DOHH2 (cell line): ENCODE measurements at regions not wholly inside any gene's neighbourhood (a gene's known extent, or its start where the extent isn't known, plus 50 kb on each side); places are given as distances from the start of the nearest gene placed in this dataset.

Experiments used
- H3F3A ChIP-seq: fragments of 200-600 bp; sonication (generic), shearing (Covaris generic); 2 replicates; pipeline ENCODE4 v1.6.0; 2016; ENCODE audit warnings: antibody characterized with exemption, mild to moderate bottlenecking; ENCODE audit not compliant: control insufficient read depth, insufficient read depth
- H3K27ac ChIP-seq: fragments of 200-600 bp; sonication (generic); 2 replicates; pipeline ENCODE4 v1.5.1; 2014; ENCODE audit warnings: low read depth, mild to moderate bottlenecking, low read length, moderate library complexity
- H3K27me3 ChIP-seq: fragments of 200-600 bp; sonication (generic); 2 replicates; pipeline ENCODE4 v1.6.1; 2014; ENCODE audit warnings: mild to moderate bottlenecking, low read length, mixed read lengths; ENCODE audit not compliant: control insufficient read depth
- H3K36me3 ChIP-seq: fragments of 200-600 bp; sonication (generic); 2 replicates; pipeline ENCODE4 v1.6.1; 2014; ENCODE audit warnings: mild to moderate bottlenecking, low read length, moderate library complexity, mixed read lengths; ENCODE audit not compliant: control insufficient read depth
- H3K4me1 ChIP-seq: fragments of 200-600 bp; sonication (generic); 2 replicates; pipeline ENCODE4 v1.6.1; 2014; ENCODE audit warnings: mild to moderate bottlenecking, low read length, mixed read lengths; ENCODE audit not compliant: control insufficient read depth
- H3K4me2 ChIP-seq: fragments of 200-600 bp; sonication (generic); 2 replicates; pipeline ENCODE4 v1.6.0; 2014; ENCODE audit warnings: mild to moderate bottlenecking, low read length, moderate library complexity
- H3K4me3 ChIP-seq: fragments of 200-600 bp; sonication (generic); 2 replicates; pipeline ENCODE4 v1.5.1; 2014; ENCODE audit warnings: mild to moderate bottlenecking, low read length, mixed read lengths
- H3K79me2 ChIP-seq: fragments of 200-600 bp; sonication (generic); 2 replicates; pipeline ENCODE4 v1.6.1; 2014; ENCODE audit warnings: mild to moderate bottlenecking, low read length, mixed read lengths; ENCODE audit not compliant: control insufficient read depth
- H3K9me2 ChIP-seq: fragments of 200-600 bp; sonication (generic); replicated peaks from 2 replicates; pipeline ENCODE4 v1.6.1; 2014; ENCODE audit warnings: mild to moderate bottlenecking, low read length, mixed read lengths; ENCODE audit not compliant: control insufficient read depth
- H3K9me3 ChIP-seq: fragments of 200-600 bp; sonication (generic); 2 replicates; pipeline ENCODE4 v1.6.1; 2014; ENCODE audit warnings: antibody characterized with exemption, low read length, mixed read lengths; ENCODE audit not compliant: control insufficient read depth, insufficient read depth
- H4K20me1 ChIP-seq: fragments of 200-600 bp; sonication (generic); 2 replicates; pipeline ENCODE4 v1.6.0; 2014; ENCODE audit warnings: low read depth, mild to moderate bottlenecking, antibody characterized with exemption, low read length, moderate library complexity; ENCODE audit not compliant: control insufficient read depth, insufficient read depth
- EZH2phosphoT487 ChIP-seq: fragments of 200-600 bp; sonication (generic); IDR thresholded peaks from 2 replicates; pipeline ENCODE4 v1.6.1; 2017; ENCODE audit warnings: borderline replicate concordance, mild to moderate bottlenecking, antibody characterized with exemption, low read length, moderate library complexity, mixed read lengths
- TF ChIP-seq, protein P1 (sequence below): fragments of 200-600 bp; sonication (generic); IDR thresholded peaks from one replicate; pipeline ENCODE4 v1.5.1; 2014; ENCODE audit warnings: antibody characterized with exemption, mild to moderate bottlenecking, low read depth, low read length; ENCODE audit not compliant: poor library complexity, severe bottlenecking

GRCh38 chr4:171582961-171583581 is 230.1 kb upstream of the GALNTL6 start:
- Histone ChIP-seq H3K36me3 (no peaks in the 10 kb centered on the region), H3K4me3 (no peak overlapping the region), H3K79me2 (no peaks in the 10 kb centered on the region), H3K27ac (no peak overlapping the region), H3K27me3 (no peaks in the 10 kb centered on the region), H3K4me2 (no peak overlapping the region), H3K9me3 (no peaks in the 10 kb centered on the region), H4K20me1 (no peaks in the 10 kb centered on the region), H3K4me1 (peaks cover 13% of the 10 kb centered on the region), H3K9me2 (no peaks in the 10 kb centered on the region), H3F3A (no peaks in the 10 kb centered on the region)
- TF ChIP-seq EZH2phosphoT487: no peak
- TF ChIP-seq, protein P1, sequence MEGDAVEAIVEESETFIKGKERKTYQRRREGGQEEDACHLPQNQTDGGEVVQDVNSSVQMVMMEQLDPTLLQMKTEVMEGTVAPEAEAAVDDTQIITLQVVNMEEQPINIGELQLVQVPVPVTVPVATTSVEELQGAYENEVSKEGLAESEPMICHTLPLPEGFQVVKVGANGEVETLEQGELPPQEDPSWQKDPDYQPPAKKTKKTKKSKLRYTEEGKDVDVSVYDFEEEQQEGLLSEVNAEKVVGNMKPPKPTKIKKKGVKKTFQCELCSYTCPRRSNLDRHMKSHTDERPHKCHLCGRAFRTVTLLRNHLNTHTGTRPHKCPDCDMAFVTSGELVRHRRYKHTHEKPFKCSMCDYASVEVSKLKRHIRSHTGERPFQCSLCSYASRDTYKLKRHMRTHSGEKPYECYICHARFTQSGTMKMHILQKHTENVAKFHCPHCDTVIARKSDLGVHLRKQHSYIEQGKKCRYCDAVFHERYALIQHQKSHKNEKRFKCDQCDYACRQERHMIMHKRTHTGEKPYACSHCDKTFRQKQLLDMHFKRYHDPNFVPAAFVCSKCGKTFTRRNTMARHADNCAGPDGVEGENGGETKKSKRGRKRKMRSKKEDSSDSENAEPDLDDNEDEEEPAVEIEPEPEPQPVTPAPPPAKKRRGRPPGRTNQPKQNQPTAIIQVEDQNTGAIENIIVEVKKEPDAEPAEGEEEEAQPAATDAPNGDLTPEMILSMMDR: no peak

GRCh38 chr4:171573181-171573580 is 240.0 kb upstream of the GALNTL6 start:
- H3K9me2 ChIP-seq: no peaks in the 10 kb centered on the region
- H3K36me3 ChIP-seq: no peaks in the 10 kb centered on the region
- no peaks in the 10 kb centered on the region for H3K9me3 ChIP-seq
- H3K27ac ChIP-seq: no peak overlapping the region
- H3F3A ChIP-seq: no peaks in the 10 kb centered on the region
- no peaks in the 10 kb centered on the region for H3K79me2 ChIP-seq
- H3K4me2 ChIP-seq: no peak overlapping the region
- H3K4me3 ChIP-seq: no peak overlapping the region
- H3K27me3 ChIP-seq: no peaks in the 10 kb centered on the region
- H4K20me1 ChIP-seq: no peaks in the 10 kb centered on the region
- H3K4me1 ChIP-seq: no peaks in the 10 kb centered on the region
- no peak for TF ChIP-seq EZH2phosphoT487
- TF ChIP-seq, protein P1: no peak

DNA sequence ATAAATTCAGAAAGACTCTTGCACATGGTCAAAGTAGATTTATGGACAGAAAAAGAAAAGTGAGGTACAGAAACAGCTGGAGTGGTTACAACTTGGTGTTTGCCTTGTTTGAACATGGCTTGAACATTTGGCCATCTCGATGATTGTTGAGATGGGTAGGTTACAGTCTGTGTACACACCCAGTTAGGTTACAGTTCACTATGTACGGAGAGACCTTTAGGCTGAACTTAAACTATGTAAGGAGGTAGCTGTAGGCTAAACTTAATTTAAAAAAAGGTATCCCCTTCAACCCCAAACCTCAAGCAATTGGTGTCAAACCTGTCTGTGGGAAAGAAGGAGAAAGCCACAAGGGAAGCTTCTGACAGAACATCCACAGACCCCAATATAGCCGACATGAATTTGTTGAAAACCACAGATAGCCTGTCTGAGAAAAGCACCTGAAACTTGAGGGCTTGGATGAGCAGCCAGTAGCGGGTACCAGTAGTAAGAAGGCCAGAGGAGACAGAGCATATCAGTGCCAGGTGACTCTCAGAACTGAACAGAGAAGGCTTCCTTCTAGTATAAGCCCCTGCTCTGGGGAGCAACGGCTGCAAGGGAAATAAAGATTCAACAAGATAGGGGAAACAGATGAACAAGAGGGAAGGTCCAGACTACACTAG is 247.9 kb upstream of the GALNTL6 start:
- no peaks in the 10 kb centered on the region for H4K20me1 ChIP-seq
- H3K4me1 ChIP-seq: no peaks in the 10 kb centered on the region
- TF ChIP-seq, protein P1: no peak
- no peak for TF ChIP-seq EZH2phosphoT487
- H3K27ac ChIP-seq: no peak overlapping the region
- H3K27me3 ChIP-seq: no peaks in the 10 kb centered on the region
- H3K9me3 ChIP-seq: no peaks in the 10 kb centered on the region
- H3K4me3 ChIP-seq: no peak overlapping the region
- H3K79me2 ChIP-seq: no peaks in the 10 kb centered on the region
- no peaks in the 10 kb centered on the region for H3F3A ChIP-seq
- H3K36me3 ChIP-seq: no peaks in the 10 kb centered on the region
- no peak overlapping the region for H3K4me2 ChIP-seq
- H3K9me2 ChIP-seq: no peaks in the 10 kb centered on the region
